Common myeloid progenitor, CD34-positive (primary cell): ENCODE measurements at regions not wholly inside any gene's neighbourhood (a gene's known extent, or its start where the extent isn't known, plus 50 kb on each side); places are given as distances from the start of the nearest gene placed in this dataset.

Source experiments
- CTCF ChIA-PET: fragments of 350-600 bp; sonication (Branson Sonifier 250); formaldehyde crosslinking; loops from one replicate; lab custom pipeline; 2021; ENCODE audit warnings: antibody characterized with exemption; lab: Charles Lee
- POLR2A ChIA-PET: fragments of 350-600 bp; sonication (Branson Sonifier 250); formaldehyde crosslinking; loops from one replicate; lab custom pipeline; 2021; ENCODE audit warnings: antibody characterized with exemption; lab: Charles Lee
- DNase-seq, 3 donors: peaks; one replicate each; pipeline versions ENCODE4 v3.0.0 to v3.0.0-alpha.2; 2013
- H3K27ac ChIP-seq, 2 experiments: 1 replicate in 1 of 2; 2 replicates in 1 of 2; pipeline ENCODE4 v1.7.0; 2013; ENCODE audit warnings: inconsistent platforms in 2 of 2, low read length in 2 of 2, mild to moderate bottlenecking in 2 of 2, low read depth in 1 of 2, moderate library complexity in 1 of 2; ENCODE audit not compliant: severe bottlenecking in 2 of 2, insufficient read depth in 1 of 2, poor library complexity in 1 of 2
- H3K27me3 ChIP-seq, 5 experiments: replicated peaks in 2 of 5; 1 replicate in 3 of 5; 2 replicates in 2 of 5; pipeline versions ENCODE4 v1.6.1 to v1.7.0; 2013; ENCODE audit warnings: low read length in 4 of 5, mild to moderate bottlenecking in 2 of 5, moderate library complexity in 2 of 5, inconsistent platforms in 1 of 5; ENCODE audit not compliant: insufficient read depth in 5 of 5, control insufficient read depth in 4 of 5
- H3K36me3 ChIP-seq, 4 experiments: 1 replicate in 2 of 4; 2 replicates in 2 of 4; pipeline versions ENCODE4 v1.6.1 to v1.7.0; 2013; ENCODE audit warnings: low read length in 3 of 4, control low read depth in 1 of 4, mild to moderate bottlenecking in 1 of 4; ENCODE audit not compliant: control insufficient read depth in 4 of 4, insufficient read depth in 4 of 4
- H3K4me1 ChIP-seq, 4 experiments: 1 replicate in 3 of 4; 2 replicates in 1 of 4; pipeline versions ENCODE4 v1.6.1 to v1.7.1; 2013; ENCODE audit warnings: low read length in 3 of 4, mild to moderate bottlenecking in 3 of 4, control low read depth in 1 of 4, inconsistent platforms in 1 of 4, moderate library complexity in 1 of 4; ENCODE audit not compliant: control insufficient read depth in 4 of 4, insufficient read depth in 4 of 4; ENCODE audit errors: control extremely low read depth in 1 of 4
- H3K4me3 ChIP-seq, 7 experiments: 1 replicate in 4 of 7; 2 replicates in 3 of 7; pipeline versions ENCODE4 v1.5.1 to v1.7.0; 2013; ENCODE audit warnings: mild to moderate bottlenecking in 7 of 7, low read length in 6 of 7, moderate library complexity in 6 of 7, inconsistent platforms in 2 of 7, low read depth in 2 of 7, control low read depth in 1 of 7; ENCODE audit not compliant: insufficient read depth in 4 of 7, control insufficient read depth in 1 of 7; ENCODE audit errors: extremely low read depth in 1 of 7
- H3K9me3 ChIP-seq, 5 experiments: 1 replicate in 4 of 5; 2 replicates in 1 of 5; pipeline versions ENCODE4 v1.6.1 to v1.7.1; 2013; ENCODE audit warnings: low read length in 4 of 5, mild to moderate bottlenecking in 2 of 5, inconsistent platforms in 1 of 5, low read depth in 1 of 5, moderate library complexity in 1 of 5; ENCODE audit not compliant: control insufficient read depth in 4 of 5, insufficient read depth in 2 of 5; ENCODE audit errors: control extremely low read depth in 1 of 5
- WGBS: methylation state at CpG from one replicate; pipeline ENCODE4 v1.1.5; 2013; ENCODE audit not compliant: insufficient coverage; 5-methylcytosine and 5-hydroxymethylcytosine counted together

GRCh38 chr5:158223054-158223600, 364.2 kb upstream of the CLINT1 start:
- WGBS = 97% methylated on average over 7 of the region's 7 CpGs
- Histone ChIP-seq H3K9me3 (no peaks in the 10 kb centered on the region), H3K4me1 (peaks cover 0 to 3% (median 0%) of the 10 kb centered on the region in 4 experiments), H3K36me3 (no peaks in the 10 kb centered on the region), H3K4me3 (no peak overlapping the region), H3K27me3 (no peaks in the 10 kb centered on the region), H3K27ac (no peak overlapping the region)
- no peak for DNase-seq
- ChIA-PET POLR2A (no interaction called here), CTCF (no interaction called here)

- POLR2A ChIA-PET = no interaction called here
Measured at GRCh38 chr5:158212917-158213316, 354.0 kb upstream of the CLINT1 start.

DNA sequence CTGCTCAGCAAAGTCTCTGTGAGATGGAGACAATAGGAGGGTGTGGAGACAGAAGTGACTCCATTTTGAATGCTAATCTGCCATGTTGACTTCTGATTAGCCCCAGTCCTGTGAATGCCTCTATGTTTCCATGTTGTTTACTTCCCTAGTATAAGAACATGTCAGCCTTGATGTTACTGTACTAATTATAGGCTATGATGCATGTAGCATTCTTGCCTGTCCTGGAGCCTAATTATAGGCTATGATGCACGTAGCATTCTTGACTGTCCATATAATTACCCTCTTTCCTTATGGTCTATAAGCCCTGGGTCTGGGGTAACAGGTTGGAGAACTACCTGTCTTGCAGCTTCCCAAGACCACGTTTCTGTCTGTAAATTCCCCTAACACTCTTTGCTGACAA, 353.3 kb upstream of the CLINT1 start:
- WGBS = 100% methylated on average over 2 of the region's 2 CpGs
- Histone ChIP-seq H3K36me3 (no peaks in the 10 kb centered on the region), H3K4me1 (no peaks in the 10 kb centered on the region), H3K9me3 (peaks cover 0 to 4% (median 0%) of the 10 kb centered on the region in 5 experiments), H3K27ac (no peak overlapping the region), H3K4me3 (no peak overlapping the region), H3K27me3 (no peaks in the 10 kb centered on the region)
- CTCF ChIA-PET = no interaction called here
- POLR2A ChIA-PET = no interaction called here
- no peak for DNase-seq

More at GRCh38 chr5:158212917-158213316, 354.0 kb upstream of the CLINT1 start:
- peaks cover 0 to 4% (median 0%) of the 10 kb centered on the region in 5 experiments for H3K9me3 ChIP-seq
- H3K27ac ChIP-seq = no peak overlapping the region
- no peaks in the 10 kb centered on the region for H3K4me1 ChIP-seq
- WGBS = 90% methylated on average over 2 of the region's 3 CpGs
- CTCF ChIA-PET = no interaction called here
- no peaks in the 10 kb centered on the region for H3K36me3 ChIP-seq
- H3K4me3 ChIP-seq = no peak overlapping the region
- no peak for DNase-seq
- no peaks in the 10 kb centered on the region for H3K27me3 ChIP-seq

DNA sequence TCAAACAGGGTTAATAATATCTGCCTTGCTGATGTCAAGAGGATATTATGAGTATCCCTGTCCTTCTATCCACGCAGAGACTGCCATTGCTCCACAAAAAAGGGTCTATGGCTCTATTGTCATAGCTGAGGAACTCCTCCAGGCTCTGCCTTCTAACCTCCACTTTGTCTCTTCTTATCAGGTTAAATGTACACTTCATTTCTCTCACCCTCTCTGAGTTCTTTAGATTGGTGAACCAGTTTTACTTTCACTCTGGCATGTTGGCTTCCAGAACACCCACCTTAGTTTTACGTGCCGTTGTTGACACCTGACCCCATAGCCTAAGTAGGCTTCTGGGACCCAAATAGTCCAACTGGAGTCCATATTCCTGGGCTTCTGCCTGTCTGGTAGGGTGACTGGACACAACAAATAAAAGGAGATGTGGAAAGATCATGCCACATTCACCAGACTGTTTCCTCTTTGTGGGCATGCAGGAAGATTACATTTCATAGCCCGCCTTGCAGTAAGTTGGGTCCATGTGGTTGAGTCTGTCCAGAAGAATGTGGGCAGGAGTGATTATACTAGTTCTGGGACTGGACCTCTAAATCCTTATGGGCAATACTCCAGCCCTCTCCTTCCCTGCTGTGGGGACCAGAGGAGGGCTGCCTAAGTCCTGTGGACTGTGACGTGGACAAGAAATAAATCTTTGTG, 350.4 kb upstream of the CLINT1 start:
- POLR2A ChIA-PET = no interaction called here

GRCh38 chr5:158207733-158208132, 348.8 kb upstream of the CLINT1 start:
- peaks cover 0 to 4% (median 0%) of the 10 kb centered on the region in 5 experiments for H3K9me3 ChIP-seq
- no peaks in the 10 kb centered on the region for H3K4me1 ChIP-seq
- no peaks in the 10 kb centered on the region for H3K27me3 ChIP-seq
- no peak for DNase-seq
- ChIA-PET CTCF (interaction anchor here (0.8 kb wide), 1 partner anchor 31 kb away, joined by 4 read pairs; no protein-coding TSS in a partner anchor), POLR2A (no interaction called here)
- 98% methylated on average over 10 of the region's 10 CpGs for WGBS
- no peaks in the 10 kb centered on the region for H3K36me3 ChIP-seq
- H3K27ac ChIP-seq = no peak overlapping the region
- H3K4me3 ChIP-seq = no peak overlapping the region

More for the DNA sequence above, 350.4 kb upstream of the CLINT1 start:
- Histone ChIP-seq H3K36me3 (no peaks in the 10 kb centered on the region), H3K27ac (no peak overlapping the region), H3K9me3 (peaks cover 0 to 4% (median 0%) of the 10 kb centered on the region in 5 experiments), H3K27me3 (no peaks in the 10 kb centered on the region), H3K4me1 (no peaks in the 10 kb centered on the region), H3K4me3 (no peak overlapping the region)
- 92% methylated on average over 3 of the region's 5 CpGs for WGBS
- CTCF ChIA-PET = no interaction called here
- no peak for DNase-seq

DNA sequence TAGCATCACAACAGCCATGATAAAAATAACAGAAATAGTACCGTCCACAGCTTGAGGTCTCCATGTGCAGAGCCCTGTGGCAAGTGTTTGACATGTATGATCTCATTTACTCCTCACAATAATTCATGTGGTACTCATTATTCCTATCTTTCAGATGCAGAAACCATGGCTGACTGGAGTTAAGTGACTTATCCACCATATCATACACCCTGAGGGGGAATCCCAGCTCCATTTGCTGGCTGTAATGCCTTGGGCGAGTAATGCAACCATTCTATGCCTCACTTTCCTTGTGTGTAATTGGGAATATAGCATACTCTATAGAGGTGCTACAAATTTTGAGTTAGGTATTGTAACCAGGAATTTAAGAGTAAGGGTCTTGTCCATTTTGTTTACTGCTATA, 347.0 kb upstream of the CLINT1 start:
- ChIA-PET POLR2A (no interaction called here), CTCF (no interaction called here)
- DNase-seq = no peak
- Histone ChIP-seq H3K4me3 (no peak overlapping the region), H3K27me3 (no peaks in the 10 kb centered on the region), H3K4me1 (no peaks in the 10 kb centered on the region), H3K9me3 (peaks cover 0 to 4% (median 0%) of the 10 kb centered on the region in 5 experiments), H3K36me3 (no peaks in the 10 kb centered on the region), H3K27ac (no peak overlapping the region)
- 100% methylated on average over 1 of the region's 2 CpGs for WGBS

- Histone ChIP-seq H3K36me3 (no peaks in the 10 kb centered on the region), H3K4me3 (no peak overlapping the region), H3K4me1 (no peaks in the 10 kb centered on the region), H3K9me3 (no peaks in the 10 kb centered on the region), H3K27ac (no peak overlapping the region), H3K27me3 (no peaks in the 10 kb centered on the region)
- POLR2A ChIA-PET = interaction anchor here (0.8 kb wide), 1 partner anchor 700 kb away, joined by 5 read pairs; no protein-coding TSS in a partner anchor
- DNase-seq = no peak
- 86% methylated on average over 7 of the region's 8 CpGs for WGBS
- CTCF ChIA-PET = no interaction called here
Measured at GRCh38 chr5:158203261-158203660, 344.3 kb upstream of the CLINT1 start.
